WTC11 (cell line): ENCODE measurements at regions not wholly inside any gene's neighbourhood (a gene's known extent, or its start where the extent isn't known, plus 50 kb on each side); places are given as distances from the start of the nearest gene placed in this dataset.

ENCODE experiments used
- ATAC-seq: fragments of 200-7000 bp; cut with Tn5 transposase; 2 replicates; pipeline ENCODE4 v1.10.0; 2021; ENCODE audit warnings: mild to moderate bottlenecking, moderate library complexity
- CTCF ChIA-PET: fragments of 300-600 bp; sonication (Branson Sonifier 250); formaldehyde crosslinking; loops from one replicate; lab custom pipeline; 2021; ENCODE audit warnings: antibody characterized with exemption; lab: Charles Lee
- POLR2A ChIA-PET: fragments of 350-600 bp; sonication (Branson Sonifier 250); formaldehyde crosslinking; loops from one replicate; lab custom pipeline; 2021; ENCODE audit warnings: antibody characterized with exemption; lab: Charles Lee
- DNase-seq: peaks from one replicate; pipeline ENCODE4 v3.0.0; 2021; ENCODE audit warnings: low spot score
- H3K27ac Mint-ChIP-seq: 2 replicates; pipeline ENCODE4 v1.8.0; 2021; ENCODE audit warnings: mixed read lengths
- H3K27me3 Mint-ChIP-seq: 2 replicates; pipeline ENCODE4 v1.8.0; 2021; ENCODE audit warnings: low read depth, mild to moderate bottlenecking, moderate library complexity, mixed read lengths
- H3K36me3 Mint-ChIP-seq: 2 replicates; pipeline ENCODE4 v1.8.0; 2021; ENCODE audit warnings: mixed read lengths
- H3K4me1 Mint-ChIP-seq: 2 replicates; pipeline ENCODE4 v1.8.0; 2022; ENCODE audit warnings: mixed read lengths
- H3K4me3 Mint-ChIP-seq: 2 replicates; pipeline ENCODE4 v1.8.0; 2021; ENCODE audit warnings: mild to moderate bottlenecking, moderate library complexity, mixed read lengths
- H3K9me3 Mint-ChIP-seq: 2 replicates; pipeline ENCODE4 v1.8.0; 2021; ENCODE audit warnings: mixed read lengths
- ARID4B ChIP-seq: sonication (generic); formaldehyde crosslinking; IDR thresholded peaks from 2 replicates; pipeline ENCODE4 v1.8.0; 2023; ENCODE audit warnings: missing genetic modification reagents, mild to moderate bottlenecking, borderline replicate concordance
- E2F4 ChIP-seq: sonication (generic); formaldehyde crosslinking; IDR thresholded peaks from 2 replicates; pipeline ENCODE4 v1.8.1; 2022; ENCODE audit warnings: low read depth, mild to moderate bottlenecking, moderate library complexity, missing genetic modification reagents, borderline replicate concordance
- EMX1 ChIP-seq: fragments of 250-450 bp; sonication (Bioruptor Pico); IDR thresholded peaks from 2 replicates; pipeline ENCODE4 v1.8.0; 2021; ENCODE audit warnings: mild to moderate bottlenecking
- HMGXB4 ChIP-seq: sonication (generic); formaldehyde crosslinking; IDR thresholded peaks from 2 replicates; pipeline ENCODE4 v1.8.1; 2023; ENCODE audit warnings: mild to moderate bottlenecking, moderate library complexity, missing genetic modification reagents
- OVOL2 ChIP-seq: fragments of 250-450 bp; sonication (Bioruptor Pico); IDR thresholded peaks from 2 replicates; pipeline ENCODE4 v1.9.0; 2021; ENCODE audit warnings: mild to moderate bottlenecking, borderline replicate concordance
- PRRX2 ChIP-seq: fragments of 250-450 bp; sonication (Bioruptor Pico); IDR thresholded peaks from 2 replicates; pipeline ENCODE4 v1.8.0; 2021; ENCODE audit warnings: mild to moderate bottlenecking
- RORB ChIP-seq: fragments of 250-450 bp; sonication (Bioruptor Pico); IDR thresholded peaks from 2 replicates; pipeline ENCODE4 v1.9.0; 2021; ENCODE audit warnings: mild to moderate bottlenecking
- SMAD4 ChIP-seq: sonication (generic); formaldehyde crosslinking; IDR thresholded peaks from 2 replicates; pipeline ENCODE4 v1.8.0; 2022; ENCODE audit warnings: mild to moderate bottlenecking, missing genetic modification reagents
- STAT6 ChIP-seq: sonication (generic); formaldehyde crosslinking; conservative IDR thresholded peaks from 2 replicates; pipeline ENCODE4 v1.8.1; 2023; ENCODE audit warnings: mild to moderate bottlenecking, low read depth, missing genetic modification reagents, moderate library complexity
- TEAD1 ChIP-seq: sonication (generic); formaldehyde crosslinking; IDR thresholded peaks from 2 replicates; pipeline ENCODE4 v1.8.0; 2022; ENCODE audit warnings: mild to moderate bottlenecking, missing genetic modification reagents
- USF1 ChIP-seq: sonication (generic); formaldehyde crosslinking; IDR thresholded peaks from 2 replicates; pipeline ENCODE4 v1.8.0; 2022; ENCODE audit warnings: mild to moderate bottlenecking, missing genetic modification reagents
- ZNF138 ChIP-seq: sonication (generic); formaldehyde crosslinking; conservative IDR thresholded peaks from 2 replicates; pipeline ENCODE4 v1.8.1; 2022; ENCODE audit warnings: mild to moderate bottlenecking, moderate library complexity, missing genetic modification reagents
- ZNF219 ChIP-seq: sonication (generic); formaldehyde crosslinking; IDR thresholded peaks from 2 replicates; pipeline ENCODE4 v1.8.0; 2023; ENCODE audit warnings: missing genetic modification reagents, mild to moderate bottlenecking, borderline replicate concordance
- ZNF232 ChIP-seq: sonication (generic); formaldehyde crosslinking; IDR thresholded peaks from 2 replicates; pipeline ENCODE4 v1.8.0; 2022; ENCODE audit warnings: mild to moderate bottlenecking, missing genetic modification reagents
- ZNF263 ChIP-seq: sonication (generic); formaldehyde crosslinking; IDR thresholded peaks from 2 replicates; pipeline ENCODE4 v1.8.1; 2022; ENCODE audit warnings: low read depth, mild to moderate bottlenecking, moderate library complexity, missing genetic modification reagents
- ZNF396 ChIP-seq: fragments of 250-450 bp; sonication (Bioruptor Pico); IDR thresholded peaks from 2 replicates; pipeline ENCODE4 v1.8.0; 2021; ENCODE audit warnings: mild to moderate bottlenecking, moderate library complexity, borderline replicate concordance
- ZNF671 ChIP-seq: fragments of 250-450 bp; sonication (Bioruptor Pico); IDR thresholded peaks from 2 replicates; pipeline ENCODE4 v1.8.0; 2021; ENCODE audit warnings: mild to moderate bottlenecking
- TF ChIP-seq, protein P1 (sequence below): fragments of 250-450 bp; sonication (Bioruptor Pico); IDR thresholded peaks from 2 replicates; pipeline ENCODE4 v1.9.0; 2021; ENCODE audit warnings: mild to moderate bottlenecking
- TF ChIP-seq, protein P2 (sequence below): sonication (generic); formaldehyde crosslinking; IDR thresholded peaks from 2 replicates; pipeline ENCODE4 v1.8.1; 2022; ENCODE audit warnings: missing genetic modification reagents, borderline replicate concordance
- TF ChIP-seq, protein P3 (sequence below): fragments of 200-600 bp; IDR thresholded peaks from 2 replicates; pipeline ENCODE4 v1.8.0; 2022; ENCODE audit warnings: antibody characterized with exemption

GRCh38 chr10:62511656-62512055 lies 137.5 kb downstream of the ZNF365 start (continued):
- no peak for TF ChIP-seq ARID4B (CRISPR knock-in tag)
- TF ChIP-seq USF1 (CRISPR knock-in tag) = no peak
- no peak for TF ChIP-seq EMX1
- no peak for TF ChIP-seq ZNF232 (CRISPR knock-in tag)
- no peak for TF ChIP-seq PRRX2 (CRISPR knock-in tag)
- no peak for TF ChIP-seq ZNF396 (CRISPR knock-in tag)
- no peak for TF ChIP-seq ZNF263 (CRISPR knock-in tag)
- TF ChIP-seq TEAD1 (CRISPR knock-in tag) = no peak

DNA sequence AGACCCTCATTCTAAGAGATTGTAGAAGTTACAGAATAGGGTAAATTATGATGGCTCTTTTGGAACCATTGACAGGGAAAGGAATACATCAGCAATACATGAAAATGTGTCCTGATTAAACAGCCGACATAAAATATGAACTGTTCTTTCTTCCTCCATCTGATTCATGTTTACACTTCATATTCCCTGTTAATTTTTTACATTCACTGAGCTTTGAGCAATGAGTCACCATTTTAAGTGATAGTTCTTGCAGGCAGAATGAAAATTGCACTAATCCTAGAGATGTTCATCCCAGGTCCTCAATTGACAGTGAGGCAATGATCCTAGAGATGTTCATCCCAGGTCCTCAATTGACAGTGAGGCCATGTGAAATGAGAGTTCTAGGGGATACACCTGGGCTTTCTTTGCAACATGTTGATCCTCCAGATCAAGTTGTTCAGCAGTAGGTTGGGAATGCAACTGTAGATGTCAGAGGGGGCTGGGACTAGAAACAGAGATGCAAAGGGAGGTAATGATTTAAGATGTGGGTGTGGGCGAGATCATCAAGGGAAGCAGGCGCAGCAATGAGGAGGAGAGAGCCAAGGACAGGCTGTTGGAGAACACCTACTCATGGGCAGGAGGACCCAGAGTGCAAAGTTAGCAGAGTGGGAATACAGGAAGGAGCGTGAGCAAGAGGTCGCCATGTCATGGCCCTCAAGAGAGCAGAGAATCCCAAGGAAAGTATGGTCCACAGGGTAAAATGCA lies 138.7 kb downstream of the ZNF365 start:
- no peak for ATAC-seq
- H3K27me3 Mint-ChIP-seq = peaks cover 43% of the 10 kb centered on the region
- ChIA-PET POLR2A (no interaction called here), CTCF (interaction anchor here (1.5 kb wide), 1 partner anchor 21 kb away, joined by 4 read pairs; no protein-coding TSS in a partner anchor)
- no peak for DNase-seq
- H3K4me3 Mint-ChIP-seq = no peak overlapping the region
- no peak overlapping the region for H3K27ac Mint-ChIP-seq
- H3K4me1 Mint-ChIP-seq = 0 out of 2 replicates have a peak, but pooled peaks cover 2% of the 10 kb centered on the region
- 0 out of 2 replicates have a peak, but pooled peaks cover 3% of the 10 kb centered on the region for H3K9me3 Mint-ChIP-seq
- H3K36me3 Mint-ChIP-seq = no peaks in the 10 kb centered on the region
- TF ChIP-seq EMX1 = no peak
- TF ChIP-seq, protein P1, sequence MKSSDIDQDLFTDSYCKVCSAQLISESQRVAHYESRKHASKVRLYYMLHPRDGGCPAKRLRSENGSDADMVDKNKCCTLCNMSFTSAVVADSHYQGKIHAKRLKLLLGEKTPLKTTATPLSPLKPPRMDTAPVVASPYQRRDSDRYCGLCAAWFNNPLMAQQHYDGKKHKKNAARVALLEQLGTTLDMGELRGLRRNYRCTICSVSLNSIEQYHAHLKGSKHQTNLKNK (CRISPR knock-in tag) = no peak
- no peak for TF ChIP-seq SMAD4 (CRISPR knock-in tag)
- no peak for TF ChIP-seq OVOL2 (CRISPR knock-in tag)
- TF ChIP-seq ZNF219 (CRISPR knock-in tag) = no peak
- no peak for TF ChIP-seq E2F4 (CRISPR knock-in tag)
- TF ChIP-seq ZNF671 (CRISPR knock-in tag) = no peak
- TF ChIP-seq ZNF138 (CRISPR knock-in tag) = no peak
- TF ChIP-seq, protein P2, sequence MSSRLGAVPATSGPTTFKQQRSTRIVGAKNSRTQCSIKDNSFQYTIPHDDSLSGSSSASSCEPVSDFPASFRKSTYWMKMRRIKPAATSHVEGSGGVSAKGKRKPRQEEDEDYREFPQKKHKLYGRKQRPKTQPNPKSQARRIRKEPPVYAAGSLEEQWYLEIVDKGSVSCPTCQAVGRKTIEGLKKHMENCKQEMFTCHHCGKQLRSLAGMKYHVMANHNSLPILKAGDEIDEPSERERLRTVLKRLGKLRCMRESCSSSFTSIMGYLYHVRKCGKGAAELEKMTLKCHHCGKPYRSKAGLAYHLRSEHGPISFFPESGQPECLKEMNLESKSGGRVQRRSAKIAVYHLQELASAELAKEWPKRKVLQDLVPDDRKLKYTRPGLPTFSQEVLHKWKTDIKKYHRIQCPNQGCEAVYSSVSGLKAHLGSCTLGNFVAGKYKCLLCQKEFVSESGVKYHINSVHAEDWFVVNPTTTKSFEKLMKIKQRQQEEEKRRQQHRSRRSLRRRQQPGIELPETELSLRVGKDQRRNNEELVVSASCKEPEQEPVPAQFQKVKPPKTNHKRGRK (CRISPR knock-in tag) = no peak
- TF ChIP-seq RORB = no peak
- TF ChIP-seq, protein P3, sequence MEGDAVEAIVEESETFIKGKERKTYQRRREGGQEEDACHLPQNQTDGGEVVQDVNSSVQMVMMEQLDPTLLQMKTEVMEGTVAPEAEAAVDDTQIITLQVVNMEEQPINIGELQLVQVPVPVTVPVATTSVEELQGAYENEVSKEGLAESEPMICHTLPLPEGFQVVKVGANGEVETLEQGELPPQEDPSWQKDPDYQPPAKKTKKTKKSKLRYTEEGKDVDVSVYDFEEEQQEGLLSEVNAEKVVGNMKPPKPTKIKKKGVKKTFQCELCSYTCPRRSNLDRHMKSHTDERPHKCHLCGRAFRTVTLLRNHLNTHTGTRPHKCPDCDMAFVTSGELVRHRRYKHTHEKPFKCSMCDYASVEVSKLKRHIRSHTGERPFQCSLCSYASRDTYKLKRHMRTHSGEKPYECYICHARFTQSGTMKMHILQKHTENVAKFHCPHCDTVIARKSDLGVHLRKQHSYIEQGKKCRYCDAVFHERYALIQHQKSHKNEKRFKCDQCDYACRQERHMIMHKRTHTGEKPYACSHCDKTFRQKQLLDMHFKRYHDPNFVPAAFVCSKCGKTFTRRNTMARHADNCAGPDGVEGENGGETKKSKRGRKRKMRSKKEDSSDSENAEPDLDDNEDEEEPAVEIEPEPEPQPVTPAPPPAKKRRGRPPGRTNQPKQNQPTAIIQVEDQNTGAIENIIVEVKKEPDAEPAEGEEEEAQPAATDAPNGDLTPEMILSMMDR = no peak
- TF ChIP-seq STAT6 (CRISPR knock-in tag) = no peak
- TF ChIP-seq HMGXB4 (CRISPR knock-in tag) = no peak
